ENCODE measurements at regions not wholly inside any gene's neighbourhood (a gene's known extent, or its start where the extent isn't known, plus 50 kb on each side); places are given as distances from the start of the nearest gene placed in this dataset.
"Not testable (repeated sequence)": the region's sequence is repeated elsewhere in the genome, so short reads cannot be mapped to it uniquely, and the experiment has no call there.

GRCh38 chr7:159335181-159335926 lies 190.7 kb upstream of the VIPR2 start:
- not testable (repeated sequence) for TF ChIP-seq CTCF, POLR2A (IDR thresholded peaks at IDR 0.05)

All from esophagus squamous epithelium (tissue), 4 donors.